ENCODE measurements at regions not wholly inside any gene's neighbourhood (a gene's known extent, or its start where the extent isn't known, plus 50 kb on each side); places are given as distances from the start of the nearest gene placed in this dataset.
A peak's percentile ranks its signal among the peaks of the same experiment; 100 is the strongest.

DNA sequence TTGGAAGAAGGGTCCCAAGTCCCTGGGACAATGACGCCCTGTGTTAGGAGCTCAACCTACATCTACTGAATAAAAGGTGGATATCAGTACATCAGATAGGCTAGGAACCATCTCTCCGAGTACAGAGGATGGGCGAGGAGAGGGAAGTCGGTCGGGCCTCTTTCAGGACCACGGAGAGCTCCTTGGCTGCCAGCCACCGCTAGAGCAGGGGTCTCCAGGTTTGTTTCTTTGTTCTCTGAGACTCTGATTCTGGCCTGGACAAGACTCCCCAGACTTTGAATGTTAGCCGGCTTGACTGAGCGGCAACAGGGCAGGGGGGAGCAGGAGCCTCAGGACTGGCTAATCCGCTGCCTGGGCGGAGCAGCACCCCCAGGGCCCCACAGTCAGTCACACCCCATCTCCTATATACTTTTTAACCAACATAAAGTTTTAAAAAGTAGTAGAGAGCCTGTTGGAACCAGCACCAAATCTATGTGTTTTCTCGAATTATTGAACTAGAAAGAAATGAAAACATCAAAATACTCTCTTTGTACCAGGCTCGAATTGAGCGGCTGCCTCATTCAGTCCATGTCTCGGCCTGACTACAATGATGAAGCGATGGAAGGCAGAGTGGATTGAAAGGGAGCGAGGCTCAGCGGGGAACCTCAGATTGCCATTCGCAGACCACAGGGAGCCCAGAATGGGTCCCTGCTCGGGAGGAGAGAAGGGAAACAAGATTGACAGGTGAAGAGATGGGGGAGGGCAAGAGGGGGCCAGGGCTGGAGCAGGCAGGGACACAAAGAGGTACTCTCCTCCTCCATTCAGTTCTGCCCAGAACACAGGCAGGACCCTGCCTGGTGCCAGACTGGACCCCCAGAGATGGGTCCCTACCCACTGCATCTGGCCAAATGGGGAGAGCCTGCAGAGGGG, 131.6 kb downstream of the TPRA1 start:
- DNase-seq (ENCODE audit: low spot score in 2 of 2): no peak
- Histone ChIP-seq H3K27ac (no peak overlapping the region), H3K9me3 (no peaks in the 10 kb centered on the region), H3K4me3 (no peak overlapping the region), H3K4me1 (peaks cover 0 to 25% (median 19%) of the 10 kb centered on the region in 4 donors), H3K36me3 (no peaks in the 10 kb centered on the region), H3K27me3 (peaks cover 0 to 51% of the 10 kb centered on the region in 2 donors)
- TF ChIP-seq EP300 (IDR thresholded peaks at IDR 0.05) (no peak), POLR2A (IDR thresholded peaks at IDR 0.05) (no peak)
- TF ChIP-seq, protein P1, sequence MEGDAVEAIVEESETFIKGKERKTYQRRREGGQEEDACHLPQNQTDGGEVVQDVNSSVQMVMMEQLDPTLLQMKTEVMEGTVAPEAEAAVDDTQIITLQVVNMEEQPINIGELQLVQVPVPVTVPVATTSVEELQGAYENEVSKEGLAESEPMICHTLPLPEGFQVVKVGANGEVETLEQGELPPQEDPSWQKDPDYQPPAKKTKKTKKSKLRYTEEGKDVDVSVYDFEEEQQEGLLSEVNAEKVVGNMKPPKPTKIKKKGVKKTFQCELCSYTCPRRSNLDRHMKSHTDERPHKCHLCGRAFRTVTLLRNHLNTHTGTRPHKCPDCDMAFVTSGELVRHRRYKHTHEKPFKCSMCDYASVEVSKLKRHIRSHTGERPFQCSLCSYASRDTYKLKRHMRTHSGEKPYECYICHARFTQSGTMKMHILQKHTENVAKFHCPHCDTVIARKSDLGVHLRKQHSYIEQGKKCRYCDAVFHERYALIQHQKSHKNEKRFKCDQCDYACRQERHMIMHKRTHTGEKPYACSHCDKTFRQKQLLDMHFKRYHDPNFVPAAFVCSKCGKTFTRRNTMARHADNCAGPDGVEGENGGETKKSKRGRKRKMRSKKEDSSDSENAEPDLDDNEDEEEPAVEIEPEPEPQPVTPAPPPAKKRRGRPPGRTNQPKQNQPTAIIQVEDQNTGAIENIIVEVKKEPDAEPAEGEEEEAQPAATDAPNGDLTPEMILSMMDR (IDR thresholded peaks at IDR 0.05): no peak
- 25 to 29% methylated on average over 14 to 20 of the region's 20 CpGs for WGBS, 2 donors

DNA sequence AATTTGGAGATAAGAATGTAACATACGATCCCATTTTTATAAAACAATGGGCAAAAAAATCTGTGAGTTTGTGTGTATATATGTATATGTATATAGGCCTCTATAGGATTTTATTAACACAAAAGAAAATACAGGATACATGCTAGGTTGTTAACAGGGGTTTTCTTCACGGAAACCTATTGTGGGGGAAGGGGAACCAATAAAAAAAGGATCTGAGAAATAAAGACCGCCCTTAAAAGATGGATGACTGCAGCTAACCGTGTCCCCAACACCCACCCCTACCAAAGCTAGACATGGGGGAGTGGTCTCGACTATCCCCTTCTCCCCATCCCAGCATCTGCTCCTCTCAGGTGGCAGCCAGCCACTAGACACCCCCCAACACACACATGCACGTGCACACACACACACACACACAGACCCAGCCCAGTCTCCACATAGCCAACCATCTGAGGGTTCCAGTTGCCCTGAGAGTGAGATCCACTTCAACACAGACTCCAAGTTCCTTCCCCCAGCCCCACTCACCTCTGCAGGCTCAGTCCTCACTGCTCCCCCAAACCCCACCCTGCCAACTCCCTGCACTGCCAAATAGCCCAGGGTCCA, 132.9 kb downstream of the TPRA1 start:
- Histone ChIP-seq H3K9me3 (no peaks in the 10 kb centered on the region), H3K4me1 (peaks cover 0 to 25% (median 19%) of the 10 kb centered on the region in 4 donors), H3K27ac (no peak overlapping the region), H3K4me3 (no peak overlapping the region), H3K27me3 (peaks cover 0 to 63% of the 10 kb centered on the region in 2 donors), H3K36me3 (no peaks in the 10 kb centered on the region)
- no peak for DNase-seq (ENCODE audit: low spot score in 2 of 2)
- 57 to 58% methylated on average over 6 of the region's 6 CpGs for WGBS, 2 donors
- TF ChIP-seq, protein P1 (IDR thresholded peaks at IDR 0.05): no peak
- TF ChIP-seq EP300 (IDR thresholded peaks at IDR 0.05) (no peak), POLR2A (IDR thresholded peaks at IDR 0.05) (no peak)

DNA sequence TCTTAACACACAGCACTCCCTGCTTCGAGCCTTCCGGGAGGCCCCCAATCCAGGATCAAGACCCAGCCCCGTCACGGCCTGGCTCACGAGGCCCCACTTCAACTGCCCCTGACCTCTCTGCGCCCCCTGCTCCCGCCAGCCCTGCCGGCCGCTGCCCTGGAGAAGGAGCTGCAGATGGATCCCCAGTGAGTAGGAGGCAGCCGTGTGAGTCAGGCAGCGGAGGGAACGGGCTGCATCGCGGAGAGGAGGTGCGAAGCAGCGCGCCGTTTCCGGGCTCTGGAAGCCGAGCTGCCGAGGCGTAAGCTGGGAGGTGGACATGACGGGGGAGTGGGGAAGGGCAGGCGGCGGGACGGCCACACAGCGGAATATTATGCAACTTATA, 133.4 kb downstream of the TPRA1 start:
- H3K4me1 ChIP-seq: peaks cover 0 to 25% (median 19%) of the 10 kb centered on the region in 4 donors
- H3K36me3 ChIP-seq: no peaks in the 10 kb centered on the region
- TF ChIP-seq POLR2A (IDR thresholded peaks at IDR 0.05) (no peak), EP300 (IDR thresholded peaks at IDR 0.05) (no peak)
- TF ChIP-seq, protein P1 (IDR thresholded peaks at IDR 0.05): no peak
- H3K27me3 ChIP-seq: peaks cover 0 to 69% of the 10 kb centered on the region in 2 donors
- H3K9me3 ChIP-seq: no peaks in the 10 kb centered on the region
- WGBS, 2 donors: 2 to 8% methylated on average over 25 to 27 of the region's 27 CpGs
- DNase-seq (ENCODE audit: low spot score in 2 of 2): no peak
- H3K27ac ChIP-seq: no peak overlapping the region
- H3K4me3 ChIP-seq: peak overlapping the region in 1 of 4 donors; percentile 6

DNA sequence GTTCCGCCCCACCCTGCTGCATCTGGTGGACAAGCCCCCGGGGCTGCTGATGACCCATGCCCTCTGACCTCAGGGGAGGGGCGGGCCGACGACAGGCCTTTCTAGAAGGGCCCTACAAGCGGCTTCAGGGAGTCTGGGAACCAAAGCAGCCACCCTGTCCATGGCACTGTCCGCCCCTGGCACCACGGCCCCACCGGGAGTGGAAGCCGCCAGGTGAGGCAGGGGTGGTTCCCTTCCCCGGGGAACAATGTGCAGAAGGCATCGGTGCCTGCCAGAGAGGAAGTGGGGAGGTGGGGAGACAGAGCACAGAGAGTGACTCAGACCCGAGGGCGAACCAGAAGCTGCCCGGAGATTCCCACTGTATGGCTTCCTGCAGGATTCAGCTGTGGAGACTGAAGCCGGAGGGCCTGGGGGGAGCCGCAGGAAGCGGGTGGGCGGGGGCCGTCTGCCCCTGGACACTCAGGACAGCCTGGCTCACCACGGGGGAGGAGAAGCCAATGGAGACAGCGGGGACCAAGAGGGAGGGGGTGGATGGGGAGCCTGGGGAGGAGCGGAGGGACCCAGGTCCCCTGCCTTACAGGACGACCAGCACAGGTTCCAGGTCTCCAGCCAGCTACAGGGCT, 134.0 kb downstream of the TPRA1 start:
- peaks cover 0 to 72% of the 10 kb centered on the region in 2 donors for H3K27me3 ChIP-seq

More for the DNA sequence above, 134.0 kb downstream of the TPRA1 start:
- no peaks in the 10 kb centered on the region for H3K36me3 ChIP-seq
- H3K27ac ChIP-seq: no peak overlapping the region
- H3K4me3 ChIP-seq: peak overlapping the region in 1 of 4 donors; percentile 6
- DNase-seq (ENCODE audit: low spot score in 2 of 2): no peak
- WGBS, 2 donors: 4 to 6% methylated on average over 21 to 22 of the region's 24 CpGs
- peaks cover 0 to 25% (median 19%) of the 10 kb centered on the region in 4 donors for H3K4me1 ChIP-seq
- no peaks in the 10 kb centered on the region for H3K9me3 ChIP-seq
- TF ChIP-seq, protein P1 (IDR thresholded peaks at IDR 0.05): no peak
- TF ChIP-seq POLR2A (IDR thresholded peaks at IDR 0.05) (no peak), EP300 (IDR thresholded peaks at IDR 0.05) (no peak)
